HG03060 (cell line): ENCODE measurements at regions not wholly inside any gene's neighbourhood (a gene's known extent, or its start where the extent isn't known, plus 50 kb on each side); places are given as distances from the start of the nearest gene placed in this dataset.
A peak's percentile ranks its signal among the peaks of the same experiment; 100 is the strongest.

Experiments
- ATAC-seq: cut with Tn5 transposase; IDR thresholded peaks from one replicate; pipeline ENCODE4 v1.9.1; 2021; ENCODE audit warnings: low read depth, moderate number of reproducible peaks; ENCODE audit not compliant: unreplicated experiment

- ATAC-seq = no peak
These were observed 280.0 kb downstream of the KBTBD8 start for GRCh38 chr3:67278015-67278618.

DNA sequence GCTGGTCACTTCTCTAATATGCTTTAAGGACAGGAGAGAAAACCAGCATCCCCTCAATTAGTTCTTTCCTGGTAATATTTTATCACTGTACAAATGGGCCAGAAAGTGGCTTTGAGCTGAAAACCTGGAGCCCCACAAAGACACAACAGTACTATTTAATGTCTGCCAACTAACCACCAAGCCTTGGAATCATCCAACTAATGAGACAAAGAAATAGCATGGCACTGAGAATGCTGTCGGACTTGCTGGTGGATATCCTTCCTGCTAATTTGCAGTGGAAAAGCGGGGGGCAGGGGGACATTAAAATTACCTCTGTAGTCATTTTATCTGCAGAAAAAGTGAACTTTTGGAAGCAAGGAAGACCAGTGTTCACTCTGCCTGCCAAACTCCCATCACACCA lies 288.5 kb downstream of the KBTBD8 start:
- ATAC-seq = no peak

GRCh38 chr3:67288466-67289106 lies 290.5 kb downstream of the KBTBD8 start:
- no peak for ATAC-seq

DNA sequence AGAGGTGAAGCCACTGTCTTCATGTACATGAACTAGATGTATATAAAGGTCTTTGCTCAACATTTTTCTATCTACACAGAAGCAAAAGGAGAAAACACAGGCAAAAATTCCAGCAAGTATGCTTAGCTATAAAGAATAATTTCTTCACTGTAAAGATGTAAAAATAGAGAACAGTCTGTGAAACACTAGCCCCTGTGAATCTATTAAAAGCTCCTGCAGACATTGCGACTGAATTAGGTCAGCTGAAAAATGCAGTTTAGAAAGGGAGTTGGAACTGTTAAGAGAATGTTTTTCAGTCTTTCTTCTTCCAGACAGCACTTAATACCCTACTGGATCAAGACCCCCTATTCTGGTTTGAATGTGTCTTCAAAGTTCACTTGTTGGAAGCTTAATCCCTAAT lies 291.5 kb downstream of the KBTBD8 start:
- no peak for ATAC-seq

DNA sequence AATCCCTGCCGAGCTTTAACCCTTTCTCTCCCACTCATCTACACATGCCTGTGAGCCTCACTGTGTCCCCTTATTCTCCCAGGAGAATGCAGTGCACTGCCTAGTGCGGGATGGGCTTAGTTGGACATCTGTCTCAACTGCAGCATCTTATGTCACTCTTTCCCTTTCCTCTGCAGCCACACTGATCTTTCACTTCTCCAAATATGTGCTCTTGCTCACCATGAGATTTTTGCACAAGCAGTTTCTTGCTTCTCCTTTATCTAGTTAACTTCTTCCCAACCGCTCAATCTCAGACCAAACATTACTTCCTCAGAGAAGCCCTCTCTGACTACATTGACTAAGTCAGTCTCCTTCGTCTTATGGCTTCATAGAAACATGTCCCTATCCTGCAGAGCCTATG lies 292.3 kb downstream of the KBTBD8 start:
- peak; percentile 50 for ATAC-seq

DNA sequence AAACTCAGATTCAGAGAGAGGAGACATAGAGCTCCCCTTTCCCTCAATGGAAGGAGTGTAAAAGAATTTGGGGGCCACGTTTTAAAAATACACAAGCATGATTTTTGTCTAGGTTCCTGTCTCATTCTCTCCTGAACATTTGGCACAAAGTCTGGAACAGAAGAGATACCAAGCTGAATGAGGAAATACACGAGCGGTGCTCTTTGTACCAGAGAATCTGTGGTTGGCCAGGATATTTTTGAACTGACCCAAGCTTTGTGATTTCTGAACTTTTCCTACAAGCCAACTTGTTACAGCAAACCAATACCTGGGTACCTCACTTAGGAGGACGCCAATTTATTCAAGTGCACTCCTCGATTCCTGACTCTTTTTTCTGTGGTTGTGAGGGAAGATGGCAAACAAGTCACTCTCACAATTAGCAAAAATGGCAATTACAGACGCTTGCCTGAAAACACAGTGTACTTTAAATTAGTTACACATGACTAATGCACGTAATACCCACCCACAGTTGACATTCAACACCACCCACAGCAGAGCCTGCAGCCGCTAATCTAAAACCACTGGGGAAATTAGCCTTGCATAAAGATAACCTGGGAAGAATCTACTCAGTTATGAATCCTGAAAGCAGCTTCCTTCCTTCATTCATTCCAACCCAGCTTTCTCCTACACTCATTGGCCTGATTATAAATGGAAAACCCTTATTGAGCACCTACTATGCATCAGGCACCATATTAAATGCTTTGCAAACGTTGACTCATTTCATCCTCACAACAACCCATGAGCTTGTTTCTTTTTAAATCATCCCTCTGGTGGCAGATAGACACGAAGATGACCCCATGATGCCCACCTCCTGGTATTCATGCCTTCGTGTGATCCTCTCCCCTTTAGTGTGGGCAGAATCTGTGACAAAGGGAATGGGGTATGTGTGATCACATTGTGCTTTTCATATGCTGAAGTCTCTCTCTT lies 293.5 kb downstream of the KBTBD8 start:
- peak; percentile 38 for ATAC-seq

DNA sequence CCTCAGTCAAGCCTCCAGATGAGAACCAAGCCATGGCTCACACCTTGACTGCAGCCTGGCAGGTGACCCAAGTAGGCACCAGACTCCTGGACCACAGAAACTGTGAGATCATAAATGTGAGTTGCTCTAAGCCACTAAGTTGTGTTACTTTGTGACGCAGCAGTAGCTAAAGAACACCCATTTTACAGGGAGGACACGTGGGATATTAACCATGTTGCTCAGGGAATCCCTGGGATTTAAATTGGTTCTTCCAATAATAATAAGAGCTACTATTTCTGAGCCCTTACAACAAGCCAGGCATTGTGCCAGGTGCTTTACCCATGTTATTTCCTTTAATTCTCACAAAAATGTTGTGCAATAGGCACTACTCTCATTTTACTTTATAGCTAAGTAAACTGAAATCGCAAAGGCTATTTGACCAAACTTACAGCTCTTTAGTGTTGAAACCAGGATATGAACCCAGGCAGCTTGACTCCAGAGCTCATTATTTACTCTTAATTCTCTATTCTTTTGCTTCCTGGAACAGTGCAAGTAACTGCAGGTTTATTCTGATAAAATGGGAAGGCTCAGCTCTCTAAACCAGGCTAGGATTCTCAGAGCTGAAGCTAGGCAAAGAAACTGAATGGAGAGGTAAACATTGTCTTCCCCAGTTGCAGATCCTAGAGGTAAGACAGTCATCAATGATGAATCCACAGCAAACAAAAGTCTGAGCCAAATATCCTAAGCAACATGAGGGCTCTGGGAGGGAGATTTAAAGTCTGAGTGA lies 294.4 kb downstream of the KBTBD8 start:
- ATAC-seq = no peak

- ATAC-seq = no peak
These were observed 296.2 kb downstream of the KBTBD8 start for GRCh38 chr3:67294341-67294740.

GRCh38 chr3:67296039-67296892 lies 298.2 kb downstream of the KBTBD8 start:
- ATAC-seq = no peak

DNA sequence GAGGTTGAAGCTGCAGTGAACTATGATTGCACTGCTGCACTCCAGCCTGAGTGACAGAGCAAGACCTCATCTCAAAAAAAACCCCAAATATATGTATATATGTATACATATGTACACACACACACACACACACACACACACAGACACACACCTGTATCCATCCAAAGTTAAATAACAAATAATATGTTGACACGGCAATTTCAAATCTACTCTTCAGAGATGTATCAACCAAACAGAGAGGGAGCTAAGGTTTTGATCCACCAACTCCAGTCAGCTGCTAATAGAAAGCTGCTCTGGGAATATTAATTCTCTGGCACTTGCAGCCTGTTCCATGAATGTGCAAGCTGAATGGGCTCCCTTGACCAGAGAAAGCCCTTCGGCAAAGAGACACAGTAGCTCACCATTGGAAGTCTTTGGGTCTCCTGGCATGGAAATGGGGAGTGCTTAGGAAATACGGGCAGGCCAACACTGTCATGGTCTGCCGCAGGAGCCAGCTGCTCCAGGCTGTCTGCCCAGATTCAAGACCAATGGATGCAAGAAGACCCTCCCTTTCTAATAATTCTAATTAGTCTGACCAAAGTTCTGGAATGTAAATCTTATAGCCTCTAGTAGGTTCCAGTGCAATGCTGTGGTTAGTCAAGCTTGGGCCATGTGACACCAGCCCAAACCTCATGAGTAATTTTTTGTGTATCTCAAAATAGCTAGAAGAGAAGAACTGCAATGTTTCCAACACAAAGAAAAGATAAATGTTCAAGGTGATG lies 299.8 kb downstream of the KBTBD8 start:
- no peak for ATAC-seq

DNA sequence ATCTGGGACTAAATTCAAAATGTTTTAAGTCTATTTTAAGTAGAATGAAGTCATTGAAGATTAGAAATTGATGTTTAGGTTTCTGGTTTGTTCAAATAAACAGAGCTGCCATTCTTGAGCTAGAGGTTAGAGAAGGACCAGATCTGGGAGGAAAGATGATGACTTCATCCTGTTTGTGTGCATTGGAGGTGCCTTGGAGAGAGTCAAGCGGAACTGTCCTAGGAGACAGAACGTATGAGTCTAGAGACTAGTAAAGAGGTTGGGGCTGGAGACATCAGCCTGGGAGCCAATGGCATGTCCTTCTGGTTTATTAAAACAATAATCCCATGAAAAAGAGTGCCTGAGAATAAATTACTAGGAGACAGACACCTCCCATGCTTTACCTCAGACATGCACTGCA lies 303.4 kb downstream of the KBTBD8 start:
- ATAC-seq = no peak

- ATAC-seq = no peak
These were observed 304.4 kb downstream of the KBTBD8 start for GRCh38 chr3:67302489-67302888.

DNA sequence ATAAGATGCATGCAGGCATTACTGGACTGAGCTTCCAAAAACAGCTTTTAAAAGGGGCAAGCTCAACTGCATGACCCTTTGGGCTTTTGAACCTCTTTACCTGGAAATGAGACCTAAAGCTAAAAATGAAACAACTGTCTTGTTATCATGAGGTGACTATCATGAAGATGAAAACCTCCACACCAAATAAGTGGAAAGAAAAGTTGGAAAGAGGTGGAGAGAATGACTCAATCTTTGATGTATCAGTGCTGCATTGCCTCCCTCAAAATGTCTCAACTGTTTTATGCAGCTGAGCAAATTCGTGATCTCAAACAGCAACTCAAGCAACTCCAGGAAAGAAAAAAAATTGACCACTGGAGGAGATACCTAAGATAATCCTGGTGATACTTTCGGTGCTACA lies 307.1 kb downstream of the KBTBD8 start:
- no peak for ATAC-seq

GRCh38 chr3:67305922-67306321 lies 307.8 kb downstream of the KBTBD8 start:
- ATAC-seq = no peak

DNA sequence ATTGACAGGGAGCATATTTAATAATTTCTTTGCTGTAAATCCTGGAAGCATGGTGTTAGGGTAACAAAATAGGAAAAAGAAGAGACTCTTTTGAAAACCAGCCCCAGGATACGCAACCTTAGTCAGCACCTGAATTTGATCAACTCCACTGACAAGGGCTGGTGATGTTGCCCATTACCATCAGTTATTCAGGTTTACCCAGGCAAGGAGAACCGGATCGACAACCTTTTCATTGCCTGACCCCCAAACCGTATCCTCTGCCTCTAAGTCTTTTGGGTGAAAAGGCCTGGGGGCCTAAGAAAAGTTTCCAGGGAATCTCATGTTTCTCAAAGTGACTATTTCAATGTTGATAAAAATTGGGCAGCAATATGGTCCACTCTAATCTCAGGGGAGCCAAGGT lies 313.3 kb downstream of the KBTBD8 start:
- ATAC-seq = no peak

- no peak for ATAC-seq
These were observed 314.0 kb downstream of the KBTBD8 start for GRCh38 chr3:67312155-67312554.

DNA sequence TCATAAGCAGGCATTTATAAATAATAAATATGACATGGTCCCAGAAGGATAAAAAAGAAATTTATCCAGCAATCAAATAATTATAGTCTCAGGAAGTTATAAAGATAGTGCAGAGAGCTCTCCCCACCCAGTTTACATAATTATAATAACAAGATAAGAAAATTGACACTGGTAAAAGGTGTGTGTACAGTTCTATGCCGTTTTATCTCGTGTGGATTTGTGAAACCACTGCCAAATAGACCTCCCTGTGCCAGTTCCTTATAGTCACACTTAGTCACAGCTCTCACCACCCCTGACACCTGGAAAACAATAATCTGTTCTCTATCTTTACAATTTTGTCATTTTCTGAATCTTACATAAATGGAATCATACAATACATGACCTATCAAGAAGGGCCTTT lies 320.1 kb downstream of the KBTBD8 start:
- ATAC-seq = no peak

GRCh38 chr3:67324554-67324953 lies 326.4 kb downstream of the KBTBD8 start:
- ATAC-seq = no peak
